NCI-H2107 treated with DMSO at 0.1 percent for 48 hours (cell line): ENCODE measurements at regions not wholly inside any gene's neighbourhood (a gene's known extent, or its start where the extent isn't known, plus 50 kb on each side); places are given as distances from the start of the nearest gene placed in this dataset.

ENCODE experiments used
- DNase-seq: peaks from one replicate; lab custom pipeline; 2025; ENCODE audit not compliant: unreplicated experiment; lab: John Stamatoyannopoulos, UW

DNA sequence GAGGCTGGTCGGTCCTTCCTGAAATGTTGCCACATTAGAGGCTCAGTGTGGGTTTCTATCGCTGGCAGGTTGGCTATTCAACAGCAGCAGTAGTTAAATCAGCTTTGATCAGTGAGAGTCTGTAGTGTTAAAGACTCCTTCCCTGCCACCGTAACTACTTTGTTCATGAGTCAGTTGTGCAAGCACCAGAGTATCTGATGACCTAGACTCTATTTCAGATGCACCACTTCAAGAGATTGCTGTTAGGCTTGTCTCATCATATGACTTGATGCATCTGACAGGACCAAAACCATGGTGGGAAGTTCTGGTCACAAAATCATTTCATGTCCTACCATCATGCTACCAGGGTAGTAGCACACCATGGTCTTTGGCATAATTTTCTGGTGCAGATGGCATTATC lies 482.7 kb upstream of the MPDZ start:
- DNase-seq = no peak

DNA sequence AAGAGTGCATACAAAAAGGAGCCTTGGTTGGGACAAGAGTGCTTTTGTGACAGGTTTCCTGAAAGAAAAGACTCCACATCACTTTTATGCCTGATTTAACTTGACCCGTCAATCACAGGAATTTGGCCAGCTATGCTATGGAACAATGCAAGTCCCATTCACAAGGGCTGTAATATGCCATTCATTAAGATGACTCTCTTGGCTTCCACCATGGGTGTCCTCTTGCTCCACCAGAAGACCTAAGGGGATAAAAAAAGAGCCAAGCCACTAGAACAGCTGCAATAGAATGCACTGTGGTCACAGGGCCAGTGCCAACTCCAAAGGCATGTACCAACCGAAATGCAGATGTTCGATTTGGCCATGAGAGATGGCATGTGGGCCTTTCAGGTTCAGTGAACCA lies 480.1 kb upstream of the MPDZ start:
- DNase-seq = no peak

GRCh38 chr9:13758936-13759335 lies 479.4 kb upstream of the MPDZ start:
- DNase-seq = no peak

DNA sequence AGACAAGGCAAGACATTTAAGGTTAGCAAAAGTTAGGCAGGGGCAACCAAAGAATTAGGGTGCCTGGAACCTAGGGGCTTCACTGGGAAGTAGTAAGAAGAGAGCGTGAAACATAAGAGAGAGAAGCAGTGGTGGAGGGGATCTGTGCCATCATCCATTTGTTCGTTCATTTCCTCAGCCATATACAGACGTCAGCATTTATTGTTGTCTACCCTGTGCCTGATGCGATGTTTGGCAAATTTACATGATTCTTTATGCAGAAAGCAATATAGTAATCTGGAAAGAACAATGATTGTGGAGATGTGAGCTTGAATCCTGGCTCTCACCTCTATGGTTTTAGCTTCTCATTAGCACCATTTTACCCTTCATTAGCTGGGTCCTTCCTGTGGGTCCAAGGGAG lies 477.5 kb upstream of the MPDZ start:
- no peak for DNase-seq

- no peak for DNase-seq
Observed at GRCh38 chr9:13755551-13755950, 476.1 kb upstream of the MPDZ start.

DNA sequence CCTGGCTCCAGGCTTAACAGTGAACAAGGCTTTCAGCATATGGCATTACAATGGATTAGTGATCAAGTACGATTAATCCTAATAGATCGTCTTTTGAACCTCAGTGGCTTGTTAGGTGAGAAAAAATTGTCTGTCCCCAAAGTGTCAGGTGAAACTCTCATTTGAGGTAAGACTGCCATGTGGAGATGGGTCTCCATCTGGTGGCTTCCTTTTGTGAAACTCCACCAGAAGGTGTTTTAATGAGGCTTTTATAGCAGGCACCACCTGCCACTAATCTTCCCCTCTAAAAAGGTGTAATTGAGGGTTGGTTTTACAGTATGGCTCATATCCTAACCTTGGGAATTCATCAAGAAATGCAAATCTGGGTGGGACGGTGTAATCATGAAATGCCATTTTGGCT lies 471.1 kb upstream of the MPDZ start:
- DNase-seq = peak; percentile 64

- no peak for DNase-seq
Observed at GRCh38 chr9:13750061-13750460, 470.6 kb upstream of the MPDZ start.

- DNase-seq = no peak
Observed at GRCh38 chr9:13746876-13747275, 467.4 kb upstream of the MPDZ start.

GRCh38 chr9:13744261-13744901 lies 464.9 kb upstream of the MPDZ start:
- no peak for DNase-seq

DNA sequence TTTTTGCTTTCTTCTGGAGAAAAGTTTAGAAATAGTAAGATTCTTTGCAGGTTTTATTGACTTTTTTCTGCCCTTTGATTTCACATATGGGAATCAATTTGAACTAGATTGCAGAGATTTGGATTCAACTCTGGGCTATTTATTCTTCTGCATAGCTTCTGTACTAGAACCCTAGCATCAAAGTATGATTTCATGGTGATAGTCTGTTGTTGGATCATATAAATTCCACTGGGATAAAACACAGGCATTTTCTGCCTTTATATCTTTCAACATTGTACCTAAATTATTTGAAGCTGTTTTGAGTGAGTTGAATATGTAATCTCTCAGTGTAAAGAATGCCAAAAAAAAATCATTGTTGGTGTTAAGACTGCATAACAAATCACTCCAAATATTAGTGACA lies 458.4 kb upstream of the MPDZ start:
- DNase-seq = no peak

DNA sequence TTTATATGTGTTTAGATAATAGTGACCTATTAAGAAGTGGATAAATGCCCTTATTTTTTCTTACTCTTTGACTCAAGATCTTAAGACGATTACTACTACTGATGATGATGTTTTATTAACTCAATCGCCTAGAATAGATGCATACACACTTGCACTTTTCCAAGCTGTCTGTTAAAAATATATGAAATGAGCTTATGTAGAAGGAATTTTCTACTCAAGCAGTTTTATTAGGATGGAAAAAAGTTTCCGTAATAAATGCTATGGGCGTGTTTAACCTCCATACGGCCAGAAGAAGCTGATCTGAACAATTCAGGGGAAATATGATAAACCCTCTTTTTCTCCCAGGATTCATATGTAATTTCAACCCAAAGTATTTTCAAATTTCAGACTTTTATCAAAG lies 455.7 kb upstream of the MPDZ start:
- DNase-seq = no peak

- DNase-seq = no peak
Observed at GRCh38 chr9:13734601-13735000, 455.1 kb upstream of the MPDZ start.

GRCh38 chr9:13732290-13732689 lies 452.8 kb upstream of the MPDZ start:
- DNase-seq = no peak

DNA sequence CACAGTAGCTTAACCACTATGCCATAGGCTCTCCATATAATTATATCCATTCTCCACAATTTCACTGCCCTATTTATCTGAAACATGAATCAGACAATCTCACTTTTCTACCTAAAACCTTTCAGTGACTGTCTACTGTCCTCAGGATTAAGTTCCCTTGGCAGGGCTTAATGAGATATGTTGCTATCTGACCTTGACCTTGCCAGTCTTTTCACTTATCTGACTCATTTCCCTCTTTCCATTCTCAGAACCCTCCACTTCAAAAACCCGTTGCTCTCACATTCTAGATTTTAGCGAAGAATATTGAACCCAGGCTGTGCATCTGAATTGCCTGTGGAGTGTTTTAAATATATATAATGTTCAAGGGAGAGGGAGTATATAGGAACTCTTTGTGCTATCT lies 452.1 kb upstream of the MPDZ start:
- no peak for DNase-seq

- no peak for DNase-seq
Observed at GRCh38 chr9:13729955-13730354, 450.5 kb upstream of the MPDZ start.

DNA sequence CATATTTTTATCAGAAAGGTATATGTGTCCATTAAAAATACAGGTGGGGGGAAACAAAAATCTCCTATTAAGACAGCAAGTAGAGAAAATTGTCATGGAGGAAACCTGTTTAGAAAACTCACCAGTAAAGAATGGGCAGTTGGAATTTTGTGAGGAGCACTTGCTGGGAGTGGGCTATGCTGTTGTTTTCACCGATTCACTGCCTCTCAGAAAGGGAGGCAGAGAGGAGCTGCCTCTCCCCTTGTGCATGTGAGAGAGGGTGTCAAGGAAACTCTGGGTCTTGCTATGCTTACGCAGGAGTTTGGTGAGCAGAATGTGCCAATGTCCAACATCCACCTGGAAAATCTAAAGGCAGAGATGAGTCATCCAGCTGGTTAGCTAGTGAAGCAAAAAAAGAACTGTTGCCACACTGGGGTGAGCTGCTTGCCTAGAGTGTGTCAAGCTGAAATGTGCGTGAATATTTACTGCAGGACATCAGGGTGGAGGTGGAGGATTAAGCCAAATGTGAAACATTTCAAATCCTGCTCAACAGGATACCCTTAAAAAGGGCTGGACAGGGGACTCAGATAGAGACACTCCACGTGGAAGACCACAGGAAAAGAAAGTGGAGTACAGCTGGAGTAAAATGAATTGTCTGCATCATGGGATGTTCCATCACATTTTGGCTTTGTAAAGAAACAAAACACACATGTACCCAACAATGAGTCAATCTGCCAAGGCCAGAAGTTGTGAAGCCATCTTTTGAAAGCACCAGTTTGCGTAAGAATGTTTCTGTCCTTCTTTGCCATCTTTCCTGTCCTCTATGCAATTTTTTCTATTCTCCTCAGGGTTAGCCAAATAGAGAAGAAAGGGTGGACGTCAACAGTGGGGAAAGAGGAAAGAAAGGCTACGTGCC lies 449.7 kb upstream of the MPDZ start:
- DNase-seq = no peak

DNA sequence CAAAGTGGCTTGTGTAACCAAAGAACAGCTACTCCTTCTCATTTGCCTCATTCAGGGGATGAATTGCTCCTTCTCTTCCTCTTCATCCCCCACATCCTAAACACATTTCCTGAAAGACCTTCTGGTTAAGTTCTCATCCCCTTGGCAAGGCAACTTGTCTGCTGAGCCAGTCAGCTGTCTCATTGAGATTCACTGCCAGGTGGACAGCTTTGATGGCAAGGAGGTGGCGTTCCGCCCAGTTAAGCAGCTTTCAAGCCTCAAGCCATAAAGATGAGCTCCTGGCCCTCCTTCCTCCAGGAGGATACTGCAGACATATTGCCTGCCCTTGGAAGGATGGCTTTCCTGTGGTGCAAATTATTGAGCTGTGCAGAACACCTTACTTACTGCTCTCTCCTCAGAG lies 448.6 kb upstream of the MPDZ start:
- no peak for DNase-seq

DNA sequence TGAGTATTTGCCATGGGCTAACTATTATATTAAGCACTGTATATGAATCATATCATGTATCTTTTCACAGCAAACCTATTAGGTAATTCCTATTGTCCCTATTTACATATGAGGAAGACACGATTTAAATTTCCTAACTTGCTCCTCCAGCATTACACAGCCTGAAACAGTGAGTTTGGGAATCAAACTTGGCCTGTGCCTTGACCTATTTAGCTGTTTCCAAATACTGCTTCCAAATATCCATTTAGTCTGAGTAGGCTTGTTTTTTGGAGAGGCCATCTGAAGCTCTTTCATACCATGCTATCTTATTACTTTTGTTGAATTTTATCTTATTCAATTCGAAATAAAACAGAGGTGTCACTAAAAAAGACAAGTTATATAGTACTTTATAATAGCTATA lies 447.3 kb upstream of the MPDZ start:
- DNase-seq = no peak

- no peak for DNase-seq
Observed at GRCh38 chr9:13725516-13725915, 446.0 kb upstream of the MPDZ start.

DNA sequence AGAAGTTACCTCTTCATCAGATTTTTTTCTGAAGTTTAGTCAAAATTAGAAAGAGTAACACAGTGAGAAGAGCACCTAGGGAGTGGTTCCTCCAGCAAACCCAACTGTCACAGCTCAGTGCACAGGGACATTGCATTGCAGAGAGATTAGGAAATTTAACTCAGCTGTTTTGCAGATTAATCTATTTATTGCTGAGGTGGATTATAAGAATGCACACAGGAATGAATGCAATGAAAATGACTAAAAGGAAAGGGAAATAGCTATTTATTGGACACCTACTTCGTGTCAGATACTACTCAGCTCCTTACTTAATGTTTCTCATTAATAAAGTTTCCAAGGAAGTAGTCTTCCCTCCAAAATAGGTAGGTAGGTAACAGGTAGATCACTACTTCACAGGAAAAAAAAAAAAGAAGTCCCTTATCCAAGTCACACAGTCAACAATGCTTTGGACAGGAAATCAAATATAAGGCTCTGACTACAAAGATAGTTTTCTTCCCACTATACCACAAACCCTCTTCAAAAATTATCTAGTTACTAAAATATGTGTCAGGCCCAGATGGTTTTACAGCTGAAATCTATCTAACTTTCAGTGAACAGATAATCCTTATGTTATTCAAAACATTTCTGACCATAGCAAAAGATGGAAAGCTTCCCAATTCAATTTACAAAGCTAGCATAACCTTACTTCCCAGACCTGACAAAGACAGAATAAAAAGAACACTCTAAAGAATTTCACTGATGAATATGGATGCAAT lies 442.2 kb upstream of the MPDZ start:
- DNase-seq = no peak

DNA sequence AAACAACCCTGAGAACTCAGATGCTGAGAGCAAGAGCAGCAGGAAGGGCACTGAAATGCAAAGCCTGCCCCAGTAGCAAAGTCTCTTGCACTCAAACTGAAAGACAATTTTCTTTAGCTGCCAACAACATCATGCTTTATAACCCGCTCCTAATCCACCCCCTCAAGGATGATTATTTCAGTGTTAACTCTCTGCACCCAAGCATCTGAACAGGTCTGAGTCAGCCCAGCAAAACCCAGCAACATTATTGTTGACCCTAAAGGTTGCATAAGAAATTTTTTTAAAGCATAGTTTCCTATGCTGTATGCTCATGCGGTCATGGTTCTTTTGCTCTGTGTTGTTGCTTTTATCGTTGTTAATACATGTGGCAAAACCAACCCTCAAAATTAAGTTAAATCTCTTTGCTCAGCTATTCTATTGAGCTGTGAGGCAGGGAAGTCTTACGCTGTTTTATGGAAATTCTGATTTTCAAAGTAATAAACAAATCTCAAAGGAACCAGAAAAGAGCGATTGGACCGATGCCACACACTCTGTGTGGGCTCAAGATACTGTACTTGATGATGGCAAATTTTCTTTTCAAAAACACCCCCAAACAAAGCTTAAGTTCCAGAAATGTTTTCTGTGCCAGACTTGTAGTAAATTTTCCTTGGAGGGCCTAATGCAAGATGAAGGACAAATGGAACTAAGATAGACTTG lies 440.6 kb upstream of the MPDZ start:
- DNase-seq = no peak
